IMR-90 (cell line): ENCODE measurements at regions not wholly inside any gene's neighbourhood (a gene's known extent, or its start where the extent isn't known, plus 50 kb on each side); places are given as distances from the start of the nearest gene placed in this dataset.

Source experiments
- ATAC-seq: fragments of 200-7000 bp; cut with Tn5 transposase; 2 replicates; pipeline ENCODE4 v1.9.1; 2020; ENCODE audit warnings: low read depth, mild to moderate bottlenecking, moderate library complexity
- BruUV-seq: library from RNA; stranded (reverse); fragments of 400-500 nt; replicated peaks from 2 replicates; lab custom pipeline; 2021; lab: Mats Ljungman, UMichigan
- CTCF ChIA-PET: fragments of 300-600 bp; formaldehyde crosslinking; extraction: SDS; loops from one replicate; lab custom pipeline; 2021; ENCODE audit warnings: antibody characterized with exemption; lab: Yijun Ruan, JAX
- POLR2A ChIA-PET: fragments of 300-600 bp; sonication (Branson Sonifier 250); formaldehyde crosslinking; loops from one replicate; lab custom pipeline; 2022; ENCODE audit warnings: antibody characterized with exemption; ENCODE audit not compliant: unreplicated experiment; lab: Charles Lee
- DNase-seq: peaks from one replicate; pipeline ENCODE4 v3.0.0; 2013
- H2AFZ ChIP-seq: replicated peaks from 2 replicates; pipeline ENCODE3; 2013; ENCODE audit warnings: low read length, mild to moderate bottlenecking; ENCODE audit not compliant: poor library complexity
- H2AK5ac ChIP-seq: 2 replicates; pipeline ENCODE4 v1.6.1; 2013; ENCODE audit warnings: low read depth, low read length, inconsistent platforms
- H2AK9ac ChIP-seq: replicated peaks from 2 replicates; pipeline ENCODE3; 2013; ENCODE audit warnings: mild to moderate bottlenecking, low read depth, low read length, moderate library complexity; ENCODE audit not compliant: poor library complexity
- H2BK120ac ChIP-seq: 2 replicates; pipeline ENCODE4 v1.6.1; 2013; ENCODE audit warnings: low read depth, low read length, inconsistent platforms
- H2BK15ac ChIP-seq: 3 replicates; pipeline ENCODE4 v1.6.1; 2013; ENCODE audit warnings: low read depth, low read length, inconsistent platforms
- H2BK20ac ChIP-seq: 2 replicates; pipeline ENCODE4 v1.6.1; 2013; ENCODE audit warnings: low read depth, mild to moderate bottlenecking, inconsistent platforms, low read length, moderate library complexity
- H2BK5ac ChIP-seq: 2 replicates; pipeline ENCODE4 v1.6.1; 2013; ENCODE audit warnings: mild to moderate bottlenecking, low read depth, low read length, inconsistent platforms; ENCODE audit not compliant: poor library complexity, severe bottlenecking
- H3K14ac ChIP-seq: replicated peaks from 2 replicates; pipeline ENCODE4 v1.6.1; 2013; ENCODE audit warnings: low read depth, low read length, inconsistent platforms
- H3K18ac ChIP-seq: 2 replicates; pipeline ENCODE4 v1.6.1; 2013; ENCODE audit warnings: low read depth, low read length, control low read depth
- H3K23ac ChIP-seq: 2 replicates; pipeline ENCODE4 v1.6.1; 2013; ENCODE audit warnings: low read depth, low read length, inconsistent platforms
- H3K27ac ChIP-seq: 2 replicates; pipeline ENCODE4 v1.5.1; 2013; ENCODE audit warnings: mild to moderate bottlenecking, control low read depth, low read length; ENCODE audit not compliant: insufficient read depth
- H3K27me3 ChIP-seq: 2 replicates; pipeline ENCODE4 v1.6.1; 2013; ENCODE audit warnings: low read length; ENCODE audit not compliant: control insufficient read depth, insufficient read depth
- H3K36me3 ChIP-seq: 2 replicates; pipeline ENCODE4 v1.6.1; 2013; ENCODE audit warnings: low read length, mixed read lengths; ENCODE audit not compliant: control insufficient read depth, insufficient read depth
- H3K4ac ChIP-seq: 2 replicates; pipeline ENCODE4 v1.6.1; 2013; ENCODE audit warnings: low read depth, low read length, inconsistent platforms
- H3K4me1 ChIP-seq: 2 replicates; pipeline ENCODE4 v1.6.1; 2013; ENCODE audit warnings: low read length, mixed read lengths; ENCODE audit not compliant: control insufficient read depth, insufficient read depth
- H3K4me2 ChIP-seq: 2 replicates; pipeline ENCODE4 v1.6.1; 2013; ENCODE audit warnings: low read depth, mild to moderate bottlenecking, control low read depth, low read length, moderate library complexity
- H3K4me3 ChIP-seq: 2 replicates; pipeline ENCODE4 v1.5.1; 2013; ENCODE audit warnings: low read depth, mild to moderate bottlenecking, control low read depth, low read length, moderate library complexity; ENCODE audit not compliant: insufficient read depth
- H3K56ac ChIP-seq: 2 replicates; pipeline ENCODE4 v1.6.1; 2013; ENCODE audit warnings: low read length, inconsistent platforms; ENCODE audit not compliant: insufficient read depth; ENCODE audit errors: extremely low read depth
- H3K79me1 ChIP-seq, 2 experiments: 2 replicates each; pipeline ENCODE4 v1.6.1; 2013; ENCODE audit warnings: low read length in 2 of 2, inconsistent platforms in 1 of 2, low read depth in 1 of 2
- H3K9ac ChIP-seq: 2 replicates; pipeline ENCODE4 v1.6.1; 2013; ENCODE audit warnings: low read depth, low read length, control low read depth
- H3K9me1 ChIP-seq: 2 replicates; pipeline ENCODE4 v1.6.1; 2013; ENCODE audit warnings: low read length, inconsistent platforms; ENCODE audit not compliant: insufficient read depth
- H3K9me3 ChIP-seq: 2 replicates; pipeline ENCODE4 v1.6.1; 2013; ENCODE audit warnings: low read length; ENCODE audit not compliant: control insufficient read depth, insufficient read depth
- H4K20me1 ChIP-seq: 2 replicates; pipeline ENCODE4 v1.6.1; 2013; ENCODE audit warnings: low read length, inconsistent platforms; ENCODE audit not compliant: insufficient read depth
- H4K5ac ChIP-seq: 2 replicates; pipeline ENCODE4 v1.6.1; 2013; ENCODE audit warnings: mild to moderate bottlenecking, low read depth, low read length, control low read depth
- H4K8ac ChIP-seq, 2 experiments: 2 replicates each; pipeline ENCODE4 v1.6.1; 2013; ENCODE audit warnings: low read depth in 2 of 2, low read length in 2 of 2, control low read depth in 1 of 2, inconsistent platforms in 1 of 2
- H4K91ac ChIP-seq: 2 replicates; pipeline ENCODE4 v1.6.1; 2013; ENCODE audit warnings: low read depth, low read length, inconsistent platforms; ENCODE audit not compliant: insufficient read depth
- BHLHE40 ChIP-seq: fragments of 150-350 bp; IDR thresholded peaks from 2 replicates; pipeline ENCODE4 v1.6.1; 2016; ENCODE audit warnings: mild to moderate bottlenecking, low read depth, low read length
- CEBPB ChIP-seq: IDR thresholded peaks from 2 replicates; pipeline ENCODE4 v1.6.1; 2012; ENCODE audit warnings: low read depth, low read length, improper control_type of control experiment
- FOS ChIP-seq: fragments of 150-350 bp; IDR thresholded peaks from 2 replicates; pipeline ENCODE4 v1.6.1; 2016; ENCODE audit warnings: low read depth, low read length
- MAFK ChIP-seq: IDR thresholded peaks from 2 replicates; pipeline ENCODE4 v1.6.1; 2012; ENCODE audit warnings: low read depth, low read length, improper control_type of control experiment
- RAD21 ChIP-seq: IDR thresholded peaks from 2 replicates; pipeline ENCODE4 v1.6.1; 2012; ENCODE audit warnings: low read length, improper control_type of control experiment
- RCOR1 ChIP-seq: IDR thresholded peaks from 2 replicates; pipeline ENCODE4 v1.6.1; 2012; ENCODE audit warnings: mild to moderate bottlenecking, low read length, improper control_type of control experiment; ENCODE audit not compliant: insufficient replicate concordance
- SMC3 ChIP-seq: fragments of 150-350 bp; IDR thresholded peaks from 2 replicates; pipeline ENCODE4 v1.6.1; 2016; ENCODE audit warnings: low read depth, mild to moderate bottlenecking, antibody characterized with exemption, low read length, moderate library complexity
- WGBS, 2 experiments: methylation state at CpG; one replicate each; pipeline versions ENCODE4 v1.1.5 to v1.1.7; 2013; ENCODE audit warnings: missing lambda C conversion rate in 2 of 2; ENCODE audit not compliant: insufficient read length in 1 of 2; ENCODE audit errors: extremely low coverage in 2 of 2; 5-methylcytosine and 5-hydroxymethylcytosine counted together
- dilution Hi-C: fragments of 300-500 bp; cut with HindIII; formaldehyde crosslinking; loops from one replicate; pipeline ENCODE4 v1.14.3; 2018; ENCODE audit warnings: low sequenced_read_pairs; ENCODE audit not compliant: unreplicated experiment
- in situ Hi-C: fragments of 300-500 bp; cut with MboI; formaldehyde crosslinking; loops from 3 replicates; pipeline ENCODE4 v1.14.3; 2019; ENCODE audit warnings: low sequenced_read_pairs, inconsistent platforms, mixed read lengths
- intact Hi-C: fragments of 100-400 bp; cut with micrococcal nuclease; formaldehyde crosslinking; loops from 2 replicates; pipeline ENCODE4 v1.10.0; 2022
- TF ChIP-seq, protein P1 (sequence below): conservative IDR thresholded peaks from 2 replicates; pipeline ENCODE4 v1.5.1; 2012; ENCODE audit warnings: mild to moderate bottlenecking, low read depth, low read length, improper control_type of control experiment
- TF ChIP-seq, protein P2 (sequence below): fragments of 150-350 bp; IDR thresholded peaks from 2 replicates; pipeline ENCODE4 v1.6.1; 2016; ENCODE audit warnings: low read depth, mild to moderate bottlenecking, low read length, moderate library complexity, borderline replicate concordance
- TF ChIP-seq, protein P3 (sequence below): fragments of 150-350 bp; IDR thresholded peaks from 2 replicates; pipeline ENCODE4 v1.6.1; 2017; ENCODE audit warnings: mild to moderate bottlenecking, antibody characterized with exemption, low read length, low read depth

DNA sequence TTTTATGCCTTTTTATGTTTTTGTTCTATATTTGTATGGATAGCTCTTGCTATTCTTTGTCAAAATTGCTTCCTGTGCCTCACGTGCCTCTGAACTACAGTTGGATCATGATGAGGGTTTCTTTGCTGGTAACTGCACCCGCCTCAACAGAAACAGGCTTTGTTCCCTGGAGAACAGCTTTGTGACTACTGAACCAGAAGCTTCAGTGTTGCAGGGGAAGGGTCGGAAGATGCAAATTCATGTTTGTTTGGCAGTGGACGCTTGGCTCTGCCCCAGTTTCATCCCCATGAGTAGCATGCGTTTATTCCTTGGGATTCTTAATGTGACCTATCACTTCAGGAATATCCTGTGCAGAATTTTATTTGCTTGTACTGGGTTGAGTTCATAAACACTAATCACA is 959.1 kb upstream of the WWC1 start:
- Histone ChIP-seq H3K27me3 (no peaks in the 10 kb centered on the region), H3K56ac (no peak overlapping the region), H3K4me3 (no peak overlapping the region), H4K8ac (no peak overlapping the region), H3K23ac (no peak overlapping the region), H3K36me3 (no peaks in the 10 kb centered on the region), H2BK120ac (no peak overlapping the region), H2BK5ac (no peak overlapping the region), H3K4ac (no peak overlapping the region), H3K9me3 (no peaks in the 10 kb centered on the region), H3K27ac (no peak overlapping the region), H2AK5ac (no peak overlapping the region), H3K4me1 (no peaks in the 10 kb centered on the region), H3K14ac (no peak overlapping the region), H2BK20ac (no peak overlapping the region), H3K9me1 (no peaks in the 10 kb centered on the region), H4K91ac (no peak overlapping the region), H2AFZ (no peak overlapping the region), H3K9ac (no peak overlapping the region), H3K79me1 (no peaks in the 10 kb centered on the region), H4K20me1 (no peaks in the 10 kb centered on the region), H3K4me2 (no peak overlapping the region), H2AK9ac (no peak overlapping the region), H2BK15ac (no peak overlapping the region), H4K5ac (no peak overlapping the region), H3K18ac (no peak overlapping the region)
- dilution Hi-C loops (no loop called here), intact Hi-C loops (no loop called here), in situ Hi-C loops (no loop called here)
- BruUV-seq = no TSS peak
- no peak for DNase-seq
- CTCF ChIA-PET = no interaction called here
- POLR2A ChIA-PET = no interaction called here
- TF ChIP-seq RCOR1 (no peak), MAFK (no peak), CEBPB (no peak), BHLHE40 (no peak), SMC3 (no peak), RAD21 (no peak), FOS (no peak)
- TF ChIP-seq, protein P1, sequence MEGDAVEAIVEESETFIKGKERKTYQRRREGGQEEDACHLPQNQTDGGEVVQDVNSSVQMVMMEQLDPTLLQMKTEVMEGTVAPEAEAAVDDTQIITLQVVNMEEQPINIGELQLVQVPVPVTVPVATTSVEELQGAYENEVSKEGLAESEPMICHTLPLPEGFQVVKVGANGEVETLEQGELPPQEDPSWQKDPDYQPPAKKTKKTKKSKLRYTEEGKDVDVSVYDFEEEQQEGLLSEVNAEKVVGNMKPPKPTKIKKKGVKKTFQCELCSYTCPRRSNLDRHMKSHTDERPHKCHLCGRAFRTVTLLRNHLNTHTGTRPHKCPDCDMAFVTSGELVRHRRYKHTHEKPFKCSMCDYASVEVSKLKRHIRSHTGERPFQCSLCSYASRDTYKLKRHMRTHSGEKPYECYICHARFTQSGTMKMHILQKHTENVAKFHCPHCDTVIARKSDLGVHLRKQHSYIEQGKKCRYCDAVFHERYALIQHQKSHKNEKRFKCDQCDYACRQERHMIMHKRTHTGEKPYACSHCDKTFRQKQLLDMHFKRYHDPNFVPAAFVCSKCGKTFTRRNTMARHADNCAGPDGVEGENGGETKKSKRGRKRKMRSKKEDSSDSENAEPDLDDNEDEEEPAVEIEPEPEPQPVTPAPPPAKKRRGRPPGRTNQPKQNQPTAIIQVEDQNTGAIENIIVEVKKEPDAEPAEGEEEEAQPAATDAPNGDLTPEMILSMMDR = no peak
- TF ChIP-seq, protein P2, sequence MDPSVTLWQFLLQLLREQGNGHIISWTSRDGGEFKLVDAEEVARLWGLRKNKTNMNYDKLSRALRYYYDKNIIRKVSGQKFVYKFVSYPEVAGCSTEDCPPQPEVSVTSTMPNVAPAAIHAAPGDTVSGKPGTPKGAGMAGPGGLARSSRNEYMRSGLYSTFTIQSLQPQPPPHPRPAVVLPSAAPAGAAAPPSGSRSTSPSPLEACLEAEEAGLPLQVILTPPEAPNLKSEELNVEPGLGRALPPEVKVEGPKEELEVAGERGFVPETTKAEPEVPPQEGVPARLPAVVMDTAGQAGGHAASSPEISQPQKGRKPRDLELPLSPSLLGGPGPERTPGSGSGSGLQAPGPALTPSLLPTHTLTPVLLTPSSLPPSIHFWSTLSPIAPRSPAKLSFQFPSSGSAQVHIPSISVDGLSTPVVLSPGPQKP = no peak
- TF ChIP-seq, protein P3, sequence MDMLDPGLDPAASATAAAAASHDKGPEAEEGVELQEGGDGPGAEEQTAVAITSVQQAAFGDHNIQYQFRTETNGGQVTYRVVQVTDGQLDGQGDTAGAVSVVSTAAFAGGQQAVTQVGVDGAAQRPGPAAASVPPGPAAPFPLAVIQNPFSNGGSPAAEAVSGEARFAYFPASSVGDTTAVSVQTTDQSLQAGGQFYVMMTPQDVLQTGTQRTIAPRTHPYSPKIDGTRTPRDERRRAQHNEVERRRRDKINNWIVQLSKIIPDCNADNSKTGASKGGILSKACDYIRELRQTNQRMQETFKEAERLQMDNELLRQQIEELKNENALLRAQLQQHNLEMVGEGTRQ = no peak
- ATAC-seq = no peak
- WGBS, 2 experiments = no CpG with 5 or more reads among the region's 5 CpGs
